GM12865 (cell line): ENCODE measurements at regions not wholly inside any gene's neighbourhood (a gene's known extent, or its start where the extent isn't known, plus 50 kb on each side); places are given as distances from the start of the nearest gene placed in this dataset.
A peak's percentile ranks its signal among the peaks of the same experiment; 100 is the strongest.

ENCODE experiments used
- DNase-seq: peaks from one replicate; pipeline ENCODE4 v3.0.0; 2010; ENCODE audit warnings: low read depth
- H3K4me3 ChIP-seq: 2 replicates; pipeline ENCODE4 v1.5.1; 2011; ENCODE audit warnings: mild to moderate bottlenecking, low read depth, low read length, control low read depth
- CTCF ChIP-seq: IDR thresholded peaks from 2 replicates; pipeline ENCODE4 v1.5.1; 2011; ENCODE audit warnings: low read length, control low read depth, low read depth, inconsistent platforms; ENCODE audit not compliant: insufficient read depth; ENCODE audit errors: missing control alignments

DNA sequence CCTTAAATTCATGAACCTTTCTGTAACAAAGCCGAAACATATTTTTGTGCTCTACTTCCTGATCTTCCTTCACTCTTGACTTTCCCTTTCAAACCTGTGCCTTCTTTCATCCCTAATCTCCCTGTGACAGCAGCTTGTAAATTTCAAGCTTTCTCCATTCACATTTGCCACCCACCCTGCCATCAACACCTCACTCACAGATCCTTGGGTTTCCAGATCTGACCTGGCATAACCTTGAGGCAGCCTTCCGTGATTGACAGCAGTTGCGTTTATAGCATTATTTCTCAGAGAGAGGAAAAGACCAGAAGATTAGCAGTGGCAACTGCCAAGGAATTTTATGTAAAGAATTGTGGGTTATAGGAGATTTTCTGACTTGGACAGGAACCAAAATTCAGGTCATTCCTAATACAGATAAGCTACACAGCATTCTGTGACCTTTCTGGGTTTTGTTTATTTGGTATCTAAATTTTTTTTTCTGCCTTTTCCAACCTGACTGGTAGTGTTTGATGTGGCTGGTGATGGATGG is 260.0 kb downstream of the NR2F1-AS1 start:
- DNase-seq, result no peak
- H3K4me3 ChIP-seq, result no peak overlapping the region
- no peak for TF ChIP-seq CTCF

DNA sequence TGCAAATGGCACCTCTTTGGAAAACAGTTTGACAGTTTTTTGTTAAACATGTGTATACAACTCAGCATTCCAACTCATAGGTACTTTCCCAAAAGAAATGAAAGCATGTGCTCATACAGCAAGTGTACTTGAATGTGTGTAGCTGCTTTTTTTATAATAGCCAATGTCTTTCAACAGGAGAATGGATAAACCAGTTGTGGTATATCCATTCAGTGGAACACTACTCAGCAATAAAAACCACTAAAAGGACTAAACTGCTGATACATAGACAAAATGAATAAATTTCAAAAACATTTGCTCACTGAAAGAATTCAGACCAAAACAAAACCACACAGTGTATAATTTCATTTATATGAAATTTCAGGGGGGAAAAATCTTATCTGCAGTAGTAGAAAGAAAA is 267.3 kb downstream of the NR2F1-AS1 start:
- no peak for DNase-seq
- H3K4me3 ChIP-seq, result no peak overlapping the region
- no peak for TF ChIP-seq CTCF

- DNase-seq, result no peak
- no peak for TF ChIP-seq CTCF
- H3K4me3 ChIP-seq, result no peak overlapping the region
Observed at GRCh38 chr5:93311881-93312280, 269.1 kb downstream of the NR2F1-AS1 start.

DNA sequence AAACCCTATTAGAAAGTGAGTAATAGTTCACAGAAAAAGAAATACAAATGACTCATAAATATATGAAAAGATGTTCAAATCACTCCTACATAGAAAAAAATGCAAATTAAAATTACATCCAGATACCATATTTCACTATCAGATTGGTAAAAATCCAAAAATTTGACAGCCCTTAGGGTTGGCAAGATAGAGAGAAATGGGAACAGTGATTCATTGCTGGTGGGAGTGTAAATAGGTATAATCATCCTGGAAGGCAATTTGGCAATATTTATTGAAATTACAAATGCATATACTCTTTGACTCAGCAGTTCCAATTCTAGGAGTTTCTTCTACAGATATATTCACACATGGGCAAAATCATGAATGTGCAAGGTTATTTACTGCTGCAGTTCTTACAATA is 273.5 kb downstream of the NR2F1-AS1 start:
- H3K4me3 ChIP-seq, result no peak overlapping the region
- no peak for DNase-seq
- no peak for TF ChIP-seq CTCF

- peak; percentile 15 for DNase-seq
- H3K4me3 ChIP-seq, result no peak overlapping the region
- TF ChIP-seq CTCF, result no peak
Observed at GRCh38 chr5:93305984-93306383, 275.0 kb downstream of the NR2F1-AS1 start.

DNA sequence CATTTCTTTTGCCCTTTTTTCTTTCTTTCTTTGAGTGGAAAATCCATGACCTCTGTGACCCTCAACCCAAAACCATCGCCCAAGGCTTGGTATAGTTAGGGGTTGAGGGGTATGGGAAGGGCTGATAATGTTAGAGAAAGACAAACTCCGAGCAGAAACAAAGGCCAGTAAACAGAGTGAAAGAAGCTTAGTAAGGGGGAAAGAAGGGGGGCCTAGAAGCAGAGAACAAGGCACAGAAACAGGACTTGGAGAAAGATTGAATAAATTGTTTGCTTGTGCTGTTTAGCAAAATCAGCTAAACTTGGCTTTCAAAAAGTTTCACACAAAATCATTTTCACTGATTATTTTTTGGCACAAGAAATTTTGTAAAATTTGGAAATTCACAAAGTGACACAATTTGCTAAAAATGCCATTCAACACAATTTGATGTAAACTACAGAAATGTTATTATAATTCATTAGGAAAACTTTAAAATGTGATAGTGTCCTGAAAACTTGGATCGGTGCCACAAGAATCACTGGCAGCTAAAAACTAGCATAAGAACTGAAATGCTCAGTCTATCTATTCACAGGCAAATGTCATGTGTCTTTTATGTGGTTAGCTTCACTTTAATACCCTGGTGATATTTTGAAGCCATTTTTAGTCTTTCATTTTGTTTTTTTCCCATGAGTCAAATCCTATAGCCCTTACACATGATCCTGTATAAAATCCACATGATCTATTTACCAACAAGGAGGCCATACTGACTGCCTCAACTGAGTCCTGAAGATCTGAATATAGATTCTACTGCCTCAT is 276.4 kb downstream of the NR2F1-AS1 start:
- no peak for DNase-seq
- no peak for TF ChIP-seq CTCF
- H3K4me3 ChIP-seq, result no peak overlapping the region

DNA sequence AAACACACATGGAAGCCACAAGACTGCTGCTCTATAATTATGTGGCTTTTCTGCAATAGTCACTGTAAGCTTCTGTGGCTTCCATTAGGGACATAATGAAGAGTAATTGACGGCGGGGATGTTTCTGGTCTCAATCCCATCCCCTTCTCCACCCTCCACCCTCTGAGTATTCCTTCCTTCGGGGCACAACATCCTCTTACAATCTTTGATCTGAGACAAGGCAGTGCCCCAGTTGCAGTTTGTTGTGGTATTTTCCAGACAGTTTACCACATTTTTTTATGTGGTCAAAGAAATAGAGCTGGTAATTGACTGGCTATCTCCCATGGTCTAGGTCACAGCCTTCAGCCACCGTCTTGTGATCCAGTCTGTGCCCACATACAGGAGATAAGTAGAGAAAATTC is 277.7 kb downstream of the NR2F1-AS1 start:
- no peak for DNase-seq
- TF ChIP-seq CTCF, result no peak

More for the DNA sequence above, 277.7 kb downstream of the NR2F1-AS1 start:
- H3K4me3 ChIP-seq, result no peak overlapping the region
